ENCODE measurements at regions not wholly inside any gene's neighbourhood (a gene's known extent, or its start where the extent isn't known, plus 50 kb on each side); places are given as distances from the start of the nearest gene placed in this dataset.

DNA sequence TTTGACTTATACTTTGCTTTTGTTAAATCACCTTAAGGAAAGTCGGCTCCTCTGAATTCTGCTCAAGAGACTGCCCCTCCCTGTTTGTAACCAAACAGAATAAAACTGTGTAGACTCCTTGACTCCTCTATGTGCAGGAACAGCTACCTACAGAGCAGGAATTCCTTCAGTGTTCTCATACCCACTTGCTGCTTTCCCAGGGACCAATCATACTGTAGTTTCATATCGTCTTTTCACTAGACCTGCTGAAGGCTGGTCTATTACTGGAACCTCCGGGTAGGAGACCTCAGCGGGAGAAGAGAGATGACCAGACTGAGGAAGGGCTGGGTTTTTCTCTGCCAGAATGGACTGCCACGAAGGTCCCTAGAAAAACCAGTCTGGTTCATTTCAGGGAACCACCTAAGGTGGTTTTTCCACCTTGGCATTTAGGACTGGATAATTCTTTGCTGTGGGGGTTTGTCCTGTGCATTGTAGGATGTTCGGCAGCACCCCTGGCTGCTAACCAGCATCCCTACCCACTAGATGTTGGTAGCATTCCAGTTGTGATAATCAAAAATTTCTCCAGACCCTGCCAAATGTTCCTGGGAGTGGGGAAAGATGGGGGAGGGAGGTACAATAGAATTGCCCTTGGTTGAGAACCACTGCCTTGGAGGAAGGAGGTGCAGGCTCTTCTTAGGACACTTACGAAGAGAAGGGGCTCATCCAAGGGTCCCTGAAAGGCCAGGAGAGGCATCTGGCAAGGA, 80.5 kb downstream of the DNAAF9 start:
- Histone ChIP-seq H3K4me3 (ENCODE audit: low read depth, low read length, poor library complexity, severe bottlenecking) (no peak overlapping the region), H3K27ac (ENCODE audit: low read depth, low read length, poor library complexity, severe bottlenecking) (no peak overlapping the region), H3K4me1 (ENCODE audit: insufficient read depth, low read length, poor library complexity, severe bottlenecking) (no peaks in the 10 kb centered on the region), H3K36me3 (ENCODE audit: insufficient read depth, low read length, poor library complexity, severe bottlenecking) (no peaks in the 10 kb centered on the region), H3K9me3 (ENCODE audit: low read depth, low read length, poor library complexity, severe bottlenecking) (no peaks in the 10 kb centered on the region), H3K27me3 (replicated peaks; ENCODE audit: insufficient read depth, low read depth, low read length, poor library complexity) (no peaks in the 10 kb centered on the region)
- POLR2A ChIA-PET (ENCODE audit: low non-redundant PET) = no interaction called here
- intact Hi-C loops (cut with micrococcal nuclease; ENCODE audit: unreplicated experiment) = no loop called here
- DNase-seq (ENCODE audit: low spot score) = no peak
- CTCF ChIA-PET = no interaction called here
- no TSS peak for BruUV-seq (replicated peaks)
- TF ChIP-seq EZH2 (IDR thresholded peaks at IDR 0.05; ENCODE audit: borderline replicate concordance, low read depth, low read length, poor library complexity, severe bottlenecking) = no peak
- TF ChIP-seq, protein P1, sequence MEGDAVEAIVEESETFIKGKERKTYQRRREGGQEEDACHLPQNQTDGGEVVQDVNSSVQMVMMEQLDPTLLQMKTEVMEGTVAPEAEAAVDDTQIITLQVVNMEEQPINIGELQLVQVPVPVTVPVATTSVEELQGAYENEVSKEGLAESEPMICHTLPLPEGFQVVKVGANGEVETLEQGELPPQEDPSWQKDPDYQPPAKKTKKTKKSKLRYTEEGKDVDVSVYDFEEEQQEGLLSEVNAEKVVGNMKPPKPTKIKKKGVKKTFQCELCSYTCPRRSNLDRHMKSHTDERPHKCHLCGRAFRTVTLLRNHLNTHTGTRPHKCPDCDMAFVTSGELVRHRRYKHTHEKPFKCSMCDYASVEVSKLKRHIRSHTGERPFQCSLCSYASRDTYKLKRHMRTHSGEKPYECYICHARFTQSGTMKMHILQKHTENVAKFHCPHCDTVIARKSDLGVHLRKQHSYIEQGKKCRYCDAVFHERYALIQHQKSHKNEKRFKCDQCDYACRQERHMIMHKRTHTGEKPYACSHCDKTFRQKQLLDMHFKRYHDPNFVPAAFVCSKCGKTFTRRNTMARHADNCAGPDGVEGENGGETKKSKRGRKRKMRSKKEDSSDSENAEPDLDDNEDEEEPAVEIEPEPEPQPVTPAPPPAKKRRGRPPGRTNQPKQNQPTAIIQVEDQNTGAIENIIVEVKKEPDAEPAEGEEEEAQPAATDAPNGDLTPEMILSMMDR (conservative IDR thresholded peaks at IDR 0.05; ENCODE audit: low read depth, low read length) = no peak

DNA sequence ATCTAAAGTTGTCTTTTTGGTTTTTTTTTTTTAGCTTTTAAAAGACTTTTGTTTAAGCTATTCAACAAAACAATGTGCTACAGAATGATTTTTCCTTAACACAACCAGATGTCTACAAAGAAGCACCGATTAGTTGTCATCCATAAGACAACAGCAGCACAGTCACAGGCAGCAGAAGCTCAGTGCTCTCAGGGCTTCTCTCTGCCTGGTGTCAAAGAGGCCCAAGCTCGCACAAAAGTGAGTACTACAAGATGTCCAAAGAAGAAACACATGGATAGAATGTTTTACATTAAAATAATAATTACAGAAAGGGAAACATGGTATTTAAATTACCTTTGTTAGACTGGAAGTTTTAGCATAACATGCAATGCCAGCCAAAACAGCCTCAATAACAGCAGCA, 81.6 kb downstream of the DNAAF9 start:
- Histone ChIP-seq H3K27me3 (replicated peaks; ENCODE audit: insufficient read depth, low read depth, low read length, poor library complexity) (no peaks in the 10 kb centered on the region), H3K4me1 (ENCODE audit: insufficient read depth, low read length, poor library complexity, severe bottlenecking) (no peaks in the 10 kb centered on the region), H3K27ac (ENCODE audit: low read depth, low read length, poor library complexity, severe bottlenecking) (no peak overlapping the region), H3K4me3 (ENCODE audit: low read depth, low read length, poor library complexity, severe bottlenecking) (no peak overlapping the region), H3K9me3 (ENCODE audit: low read depth, low read length, poor library complexity, severe bottlenecking) (no peaks in the 10 kb centered on the region), H3K36me3 (ENCODE audit: insufficient read depth, low read length, poor library complexity, severe bottlenecking) (no peaks in the 10 kb centered on the region)
- ChIA-PET POLR2A (ENCODE audit: low non-redundant PET) (interaction anchor here (0.6 kb wide), 1 partner anchor 803 kb away, joined by 6 read pairs; no protein-coding TSS in a partner anchor), CTCF (interaction anchor here (0.7 kb wide), 1 partner anchor 351 kb away, joined by 4 read pairs; no protein-coding TSS in a partner anchor)
- intact Hi-C loops (cut with micrococcal nuclease; ENCODE audit: unreplicated experiment) = no loop called here
- TF ChIP-seq, protein P1 (conservative IDR thresholded peaks at IDR 0.05; ENCODE audit: low read depth, low read length) = no peak
- no peak for TF ChIP-seq EZH2 (IDR thresholded peaks at IDR 0.05; ENCODE audit: borderline replicate concordance, low read depth, low read length, poor library complexity, severe bottlenecking)
- no peak for DNase-seq (ENCODE audit: low spot score)
- no TSS peak for BruUV-seq (replicated peaks)

DNA sequence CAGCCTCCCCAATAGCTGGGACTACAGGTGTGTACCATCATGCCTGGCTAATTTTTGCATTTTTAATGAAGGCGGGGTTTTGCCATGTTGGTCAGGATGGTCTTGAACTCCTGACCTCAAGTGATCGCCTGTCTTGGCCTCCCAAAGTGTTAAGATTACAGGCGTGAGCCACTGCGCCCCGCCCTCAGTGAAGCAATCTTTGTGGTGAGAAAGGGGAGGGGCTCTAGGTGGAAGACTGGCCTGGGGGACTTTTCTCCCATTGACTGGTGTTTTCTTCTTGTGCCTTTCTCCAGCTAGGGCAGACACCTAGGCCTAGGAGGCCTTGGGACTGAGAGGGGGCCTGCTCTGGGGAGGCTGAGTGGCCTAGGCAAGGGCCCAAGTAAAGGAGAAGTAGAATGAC, 84.1 kb downstream of the DNAAF9 start:
- Histone ChIP-seq H3K36me3 (ENCODE audit: insufficient read depth, low read length, poor library complexity, severe bottlenecking) (no peaks in the 10 kb centered on the region), H3K4me1 (ENCODE audit: insufficient read depth, low read length, poor library complexity, severe bottlenecking) (no peaks in the 10 kb centered on the region), H3K27ac (ENCODE audit: low read depth, low read length, poor library complexity, severe bottlenecking) (no peak overlapping the region), H3K9me3 (ENCODE audit: low read depth, low read length, poor library complexity, severe bottlenecking) (no peaks in the 10 kb centered on the region), H3K4me3 (ENCODE audit: low read depth, low read length, poor library complexity, severe bottlenecking) (no peak overlapping the region), H3K27me3 (replicated peaks; ENCODE audit: insufficient read depth, low read depth, low read length, poor library complexity) (no peaks in the 10 kb centered on the region)
- ChIA-PET POLR2A (ENCODE audit: low non-redundant PET) (no interaction called here), CTCF (no interaction called here)
- DNase-seq (ENCODE audit: low spot score) = no peak
- BruUV-seq (replicated peaks) = no TSS peak
- TF ChIP-seq EZH2 (IDR thresholded peaks at IDR 0.05; ENCODE audit: borderline replicate concordance, low read depth, low read length, poor library complexity, severe bottlenecking) = no peak
- TF ChIP-seq, protein P1 (conservative IDR thresholded peaks at IDR 0.05; ENCODE audit: low read depth, low read length) = no peak
- intact Hi-C loops (cut with micrococcal nuclease; ENCODE audit: unreplicated experiment) = no loop called here

Data from A673 (cell line).